ENCODE measurements at regions not wholly inside any gene's neighbourhood (a gene's known extent, or its start where the extent isn't known, plus 50 kb on each side); places are given as distances from the start of the nearest gene placed in this dataset.

DNA sequence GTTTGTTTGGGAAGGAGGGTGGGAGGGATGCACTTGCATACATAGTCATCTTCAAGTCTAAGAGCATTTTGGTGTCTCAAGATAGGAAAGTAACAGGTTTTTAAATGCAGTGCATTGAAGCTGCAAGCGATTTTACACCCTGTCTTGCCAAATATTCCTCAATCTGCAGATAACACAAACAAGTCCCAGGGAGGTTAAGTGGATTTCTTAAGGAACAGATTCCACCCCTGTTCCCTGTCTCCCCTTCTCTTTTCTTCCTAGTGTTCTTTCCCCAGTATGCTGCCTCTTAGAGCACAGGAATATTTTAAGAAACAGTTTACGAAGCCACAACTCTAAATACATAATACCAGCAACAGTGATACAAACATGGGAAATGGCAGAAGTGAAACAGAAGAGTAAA is 389.9 kb downstream of the PLPP3 start:
- TF ChIP-seq, protein P1, sequence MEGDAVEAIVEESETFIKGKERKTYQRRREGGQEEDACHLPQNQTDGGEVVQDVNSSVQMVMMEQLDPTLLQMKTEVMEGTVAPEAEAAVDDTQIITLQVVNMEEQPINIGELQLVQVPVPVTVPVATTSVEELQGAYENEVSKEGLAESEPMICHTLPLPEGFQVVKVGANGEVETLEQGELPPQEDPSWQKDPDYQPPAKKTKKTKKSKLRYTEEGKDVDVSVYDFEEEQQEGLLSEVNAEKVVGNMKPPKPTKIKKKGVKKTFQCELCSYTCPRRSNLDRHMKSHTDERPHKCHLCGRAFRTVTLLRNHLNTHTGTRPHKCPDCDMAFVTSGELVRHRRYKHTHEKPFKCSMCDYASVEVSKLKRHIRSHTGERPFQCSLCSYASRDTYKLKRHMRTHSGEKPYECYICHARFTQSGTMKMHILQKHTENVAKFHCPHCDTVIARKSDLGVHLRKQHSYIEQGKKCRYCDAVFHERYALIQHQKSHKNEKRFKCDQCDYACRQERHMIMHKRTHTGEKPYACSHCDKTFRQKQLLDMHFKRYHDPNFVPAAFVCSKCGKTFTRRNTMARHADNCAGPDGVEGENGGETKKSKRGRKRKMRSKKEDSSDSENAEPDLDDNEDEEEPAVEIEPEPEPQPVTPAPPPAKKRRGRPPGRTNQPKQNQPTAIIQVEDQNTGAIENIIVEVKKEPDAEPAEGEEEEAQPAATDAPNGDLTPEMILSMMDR (IDR thresholded peaks at IDR 0.05; ENCODE audit: low read depth, low read length): no peak
- TF ChIP-seq EZH2phosphoT487 (IDR thresholded peaks at IDR 0.05; ENCODE audit: low read depth): no peak

All from OCI-LY3 (cell line).